ENCODE measurements at regions not wholly inside any gene's neighbourhood (a gene's known extent, or its start where the extent isn't known, plus 50 kb on each side); places are given as distances from the start of the nearest gene placed in this dataset.
"Not testable (repeated sequence)": the region's sequence is repeated elsewhere in the genome, so short reads cannot be mapped to it uniquely, and the experiment has no call there.

DNA sequence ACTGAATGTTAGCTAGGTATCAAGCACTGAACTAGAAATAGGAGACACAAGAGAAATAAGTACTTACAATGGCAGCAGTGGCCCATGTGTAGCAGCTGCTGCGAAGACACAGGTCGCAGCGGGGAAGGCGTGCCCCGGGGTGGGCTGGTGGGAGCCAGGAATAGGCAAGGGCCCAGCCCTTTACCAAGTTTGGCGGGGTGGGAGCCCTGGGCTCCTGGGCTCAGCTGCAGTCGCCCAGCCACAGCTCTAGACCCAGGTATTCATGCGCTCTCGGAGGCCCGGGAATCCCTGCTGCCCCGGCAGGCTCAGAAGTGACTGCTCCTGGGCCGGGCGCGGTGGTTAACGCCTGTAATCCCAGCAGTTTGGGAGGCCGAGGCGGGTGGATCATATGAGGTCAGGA is 1287.3 kb downstream of the CNTNAP5 start:
- H3K4me3 ChIP-seq (ENCODE audit: low read length), result no peak overlapping the region
- no peak for DNase-seq (ENCODE audit: low read depth, low spot score)

DNA sequence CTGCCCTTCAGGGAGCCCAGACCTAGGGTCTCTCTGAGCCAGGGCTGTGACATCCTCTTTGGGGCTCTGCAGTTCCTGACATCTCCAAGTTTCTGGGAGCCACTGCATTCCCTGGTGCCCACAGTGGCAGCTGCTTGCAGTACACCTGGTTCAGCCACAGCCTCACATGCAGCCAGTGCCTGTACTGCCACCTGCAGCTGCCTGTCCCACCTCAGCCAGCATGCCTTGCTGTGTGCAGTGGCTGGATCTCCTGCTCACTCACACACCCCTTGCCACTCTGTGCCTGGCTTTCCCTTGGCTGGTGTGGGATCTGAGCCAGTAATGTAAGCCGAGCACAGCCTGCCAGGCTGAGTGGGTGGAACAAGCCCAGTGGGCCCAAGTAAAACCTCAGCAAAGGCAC is 1288.7 kb downstream of the CNTNAP5 start:
- DNase-seq (ENCODE audit: low read depth, low spot score), result no peak
- no peak overlapping the region for H3K4me3 ChIP-seq (ENCODE audit: low read length)

DNA sequence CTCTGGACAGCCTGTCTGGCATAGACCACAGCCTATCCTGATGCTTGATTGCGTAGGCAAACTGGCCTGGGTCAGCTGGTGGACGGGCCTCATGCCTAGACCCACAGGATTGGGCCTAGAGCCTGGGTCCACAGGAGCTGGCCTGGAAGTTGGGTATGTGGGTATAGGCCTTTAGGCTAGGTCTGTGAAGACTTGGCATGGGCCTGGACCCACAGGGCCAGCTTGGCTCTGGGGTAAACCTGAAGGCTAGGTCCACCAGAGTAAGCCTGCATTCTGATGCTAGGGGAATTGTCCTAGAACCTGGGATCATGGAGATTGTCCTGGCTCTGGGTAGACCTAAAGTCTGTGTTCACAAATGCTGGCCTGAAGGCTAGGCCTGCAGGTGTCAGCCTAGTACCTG is 1293.7 kb downstream of the CNTNAP5 start:
- no peak overlapping the region for H3K4me3 ChIP-seq (ENCODE audit: low read length)
- no peak for DNase-seq (ENCODE audit: low read depth, low spot score)

DNA sequence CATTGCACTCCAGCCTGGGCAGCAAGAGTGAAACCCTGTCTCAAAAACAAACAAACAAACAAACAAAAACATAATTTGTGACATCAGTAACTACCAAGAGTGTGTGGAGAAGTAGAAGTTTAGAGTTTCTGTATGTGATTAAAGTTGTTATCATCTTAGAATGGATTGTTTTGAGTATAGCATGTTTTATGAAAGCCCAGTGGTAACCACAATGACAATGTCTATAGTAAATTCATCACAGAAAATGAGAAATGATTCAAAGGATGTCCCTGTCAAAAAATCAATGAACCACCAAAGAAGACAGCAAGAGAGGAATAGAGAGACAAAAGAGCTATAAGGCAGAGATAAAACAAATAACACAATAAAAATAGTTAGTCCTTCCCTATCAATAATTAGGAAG is 1299.2 kb downstream of the CNTNAP5 start:
- no peak for DNase-seq (ENCODE audit: low read depth, low spot score)
- no peak overlapping the region for H3K4me3 ChIP-seq (ENCODE audit: low read length)

DNA sequence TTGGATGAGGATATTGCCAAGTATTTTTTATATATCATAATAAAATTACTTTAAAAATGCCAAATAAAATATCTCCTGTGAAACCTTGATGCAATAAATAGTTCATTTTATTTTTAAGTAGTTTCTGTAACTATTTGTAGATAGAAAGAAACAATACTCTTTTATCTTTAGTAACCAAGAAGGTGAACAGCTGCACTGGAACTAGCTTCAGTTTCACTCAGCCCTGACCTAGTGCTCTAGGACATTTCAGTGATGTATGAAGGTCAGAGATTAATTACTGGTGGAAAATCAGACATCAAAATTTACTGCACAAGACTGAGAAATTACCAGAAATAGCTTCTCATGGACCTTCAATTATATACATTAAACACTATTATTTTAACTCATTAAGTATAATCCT is 1305.0 kb downstream of the CNTNAP5 start:
- DNase-seq (ENCODE audit: low read depth, low spot score), result no peak
- no peak overlapping the region for H3K4me3 ChIP-seq (ENCODE audit: low read length)

DNA sequence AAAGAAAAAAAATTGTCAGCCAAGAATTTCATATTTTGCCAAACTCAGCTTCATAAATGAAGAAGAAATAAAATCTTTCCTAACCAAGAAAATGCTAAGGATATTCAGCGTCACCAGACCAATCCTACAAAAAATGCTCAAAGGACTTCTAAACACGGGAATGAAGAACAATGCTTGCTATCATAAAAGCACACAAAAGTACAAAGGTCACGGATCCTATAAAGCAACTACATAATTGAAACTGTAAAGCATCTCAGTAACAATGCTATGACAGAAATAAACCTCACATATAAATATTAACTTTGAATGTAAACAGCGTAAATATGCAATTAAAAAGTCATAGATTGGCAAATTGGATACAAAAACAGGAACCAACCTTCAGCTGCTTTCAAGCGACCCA is 1314.6 kb upstream of the GYPC start:
- no peak overlapping the region for H3K4me3 ChIP-seq (ENCODE audit: low read length)
- no peak for DNase-seq (ENCODE audit: low read depth, low spot score)

DNA sequence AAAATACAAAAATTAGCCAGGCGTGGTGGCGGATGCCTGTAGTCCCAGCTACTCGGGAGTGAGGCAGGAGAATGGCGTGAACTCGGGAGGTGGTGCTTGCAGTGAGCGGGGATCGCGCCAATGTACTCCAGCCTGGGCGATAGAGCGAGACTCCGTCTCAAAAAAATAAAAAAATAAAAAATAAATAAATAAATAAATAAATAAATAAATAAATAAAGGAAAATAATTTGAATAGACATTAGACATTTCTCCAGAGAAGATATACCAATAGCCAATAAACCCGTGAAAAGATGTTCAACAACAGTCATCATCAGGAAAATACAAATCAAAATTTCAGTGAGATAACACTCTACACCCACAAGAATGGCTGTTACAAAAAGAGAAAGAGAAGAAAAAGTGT is 1302.4 kb upstream of the GYPC start:
- DNase-seq (ENCODE audit: low read depth, low spot score); H3K4me3 ChIP-seq (ENCODE audit: low read length): not testable (repeated sequence)

DNA sequence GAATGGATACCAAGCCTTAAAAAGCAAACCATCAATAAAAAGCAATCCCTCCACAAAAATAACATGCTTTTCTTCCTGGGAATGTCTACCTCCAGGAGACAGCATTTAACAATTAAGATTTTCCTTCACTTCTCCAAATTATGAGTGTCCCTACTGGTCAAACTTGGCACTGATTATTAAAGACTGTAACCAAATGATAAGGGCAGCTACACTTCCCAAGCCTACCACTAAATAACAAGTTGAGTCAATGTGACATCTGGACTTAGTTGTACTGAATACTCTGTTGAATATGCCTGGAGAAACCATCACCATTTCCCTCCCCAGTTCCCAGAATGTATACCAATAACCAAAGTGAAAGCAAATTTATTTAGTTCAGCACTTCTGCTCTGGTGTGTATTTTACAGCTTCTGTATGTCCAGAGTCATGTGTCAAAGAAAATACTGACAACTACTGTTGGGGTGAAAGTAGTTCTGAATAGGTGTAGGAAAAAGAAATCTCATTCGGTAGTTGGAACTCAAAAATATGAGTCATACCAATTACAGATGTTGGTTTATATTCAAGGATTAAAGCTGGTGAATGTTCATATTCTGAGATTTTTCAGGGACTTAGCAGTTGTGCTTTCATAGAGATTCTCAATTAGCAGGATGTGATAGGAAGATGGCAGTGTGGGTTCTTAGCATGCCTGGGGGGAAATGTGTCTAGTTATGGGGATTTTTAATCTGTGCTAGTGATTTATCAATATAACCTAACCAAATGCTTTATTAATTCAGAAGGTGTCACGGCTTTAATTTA is 1291.6 kb upstream of the GYPC start:
- DNase-seq (ENCODE audit: low read depth, low spot score), result no peak
- H3K4me3 ChIP-seq (ENCODE audit: low read length), result no peak overlapping the region

DNA sequence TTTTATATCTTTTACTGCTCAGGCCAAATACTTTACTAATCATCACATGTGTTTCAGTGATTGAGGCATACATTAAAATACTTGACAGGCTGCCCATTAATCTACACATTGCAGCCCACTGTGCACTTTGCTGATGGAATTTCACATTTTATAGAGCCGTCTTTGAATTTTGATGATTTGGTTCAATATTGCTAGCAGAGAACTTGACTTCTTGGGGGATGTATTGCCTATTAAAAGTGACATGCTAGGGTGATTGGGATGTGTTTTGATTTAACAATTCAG is 1291.0 kb upstream of the GYPC start:
- no peak for DNase-seq (ENCODE audit: low read depth, low spot score)
- H3K4me3 ChIP-seq (ENCODE audit: low read length), result no peak overlapping the region

DNA sequence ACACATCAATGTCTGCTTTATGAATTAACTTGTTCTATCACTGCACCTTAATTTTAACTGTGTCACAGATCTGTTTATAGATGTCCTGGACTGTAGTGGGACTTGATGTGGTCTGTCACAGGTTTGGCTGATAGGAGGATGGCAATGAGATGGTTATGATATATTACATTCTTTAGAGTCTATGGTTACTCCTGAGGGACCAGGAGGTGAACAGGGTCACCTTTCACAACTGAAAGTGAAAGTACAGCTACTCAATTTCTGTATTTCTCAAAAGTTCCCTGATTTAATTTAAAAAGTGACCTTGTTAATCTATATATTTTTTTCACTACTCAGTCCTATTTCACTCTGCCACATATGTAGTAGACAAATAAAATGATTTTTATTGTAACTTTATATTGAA is 1284.1 kb upstream of the GYPC start:
- H3K4me3 ChIP-seq (ENCODE audit: low read length), result no peak overlapping the region
- DNase-seq (ENCODE audit: low read depth, low spot score), result no peak

DNA sequence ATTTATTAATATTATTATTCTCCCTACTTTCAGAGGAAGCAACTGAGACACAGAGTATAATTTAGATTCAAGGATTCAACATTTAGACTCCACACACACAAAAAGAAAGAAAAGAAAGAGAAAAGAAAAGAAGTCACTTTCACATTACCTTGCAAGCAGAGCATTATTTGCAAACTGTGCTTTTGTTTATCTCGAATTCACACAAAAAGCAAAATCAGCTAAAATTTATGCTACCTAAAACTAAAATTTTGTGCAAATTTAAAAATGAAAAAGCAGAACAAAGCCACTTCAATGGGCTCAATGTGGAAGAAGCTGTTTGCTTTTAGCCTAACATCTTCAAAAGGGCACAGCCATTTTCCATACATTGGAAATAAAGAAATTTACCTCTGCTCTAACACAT is 1282.7 kb upstream of the GYPC start:
- H3K4me3 ChIP-seq (ENCODE audit: low read length), result no peak overlapping the region
- no peak for DNase-seq (ENCODE audit: low read depth, low spot score)

DNA sequence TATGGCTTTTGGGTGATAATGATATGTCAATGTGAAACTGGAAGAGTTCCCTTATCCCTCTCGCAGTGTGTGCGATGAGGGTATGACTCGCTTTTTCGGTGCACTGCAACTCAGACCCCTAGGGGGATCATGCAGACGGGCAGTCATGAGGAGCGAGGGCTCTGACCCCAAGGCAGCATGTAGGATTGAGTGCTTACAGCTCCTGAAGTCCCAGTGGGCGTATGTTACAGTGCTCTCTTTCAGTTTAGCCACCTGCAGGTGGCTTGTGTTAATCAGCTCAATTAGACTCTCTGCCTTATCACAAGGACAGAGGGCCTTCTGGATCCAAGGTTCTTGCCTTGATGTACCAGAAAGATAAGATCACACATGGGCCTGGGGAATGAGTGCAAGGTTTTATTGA is 1269.9 kb upstream of the GYPC start:
- no peak overlapping the region for H3K4me3 ChIP-seq (ENCODE audit: low read length)
- DNase-seq (ENCODE audit: low read depth, low spot score), result no peak

DNA sequence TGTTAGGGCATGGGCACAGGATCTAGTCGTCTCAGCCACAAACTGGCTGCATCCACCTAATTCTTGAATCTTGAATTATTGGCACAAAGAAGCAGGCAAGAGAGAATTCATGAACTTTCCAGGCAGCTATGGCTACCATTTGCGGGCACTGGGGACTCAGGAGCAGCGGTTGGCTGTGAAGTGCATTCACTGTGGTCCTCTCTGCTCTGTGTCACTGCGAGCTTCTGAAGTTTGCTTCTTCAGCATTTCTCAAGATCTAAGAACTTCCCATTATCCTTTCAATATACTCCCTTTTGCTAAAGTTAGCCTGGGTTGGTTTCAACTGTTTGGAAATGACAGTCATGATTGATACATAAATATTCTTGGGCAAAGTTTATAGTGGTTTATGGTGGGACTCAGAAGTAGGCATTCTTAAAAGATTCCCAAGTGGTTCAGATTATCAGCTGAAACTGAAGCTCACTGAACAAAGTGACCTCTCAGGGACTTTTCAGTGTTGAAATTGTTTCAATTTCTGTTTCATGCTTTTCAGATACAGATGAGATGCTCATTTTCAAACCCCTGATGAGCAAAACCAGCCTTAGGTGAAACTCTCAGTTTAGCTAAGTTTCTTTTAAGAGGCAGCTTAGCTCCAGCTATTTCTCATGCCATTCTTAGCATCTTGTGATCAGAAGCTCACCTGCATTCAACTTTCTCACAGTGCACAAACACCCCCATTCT is 1258.3 kb upstream of the GYPC start:
- DNase-seq (ENCODE audit: low read depth, low spot score), result no peak
- no peak overlapping the region for H3K4me3 ChIP-seq (ENCODE audit: low read length)

DNA sequence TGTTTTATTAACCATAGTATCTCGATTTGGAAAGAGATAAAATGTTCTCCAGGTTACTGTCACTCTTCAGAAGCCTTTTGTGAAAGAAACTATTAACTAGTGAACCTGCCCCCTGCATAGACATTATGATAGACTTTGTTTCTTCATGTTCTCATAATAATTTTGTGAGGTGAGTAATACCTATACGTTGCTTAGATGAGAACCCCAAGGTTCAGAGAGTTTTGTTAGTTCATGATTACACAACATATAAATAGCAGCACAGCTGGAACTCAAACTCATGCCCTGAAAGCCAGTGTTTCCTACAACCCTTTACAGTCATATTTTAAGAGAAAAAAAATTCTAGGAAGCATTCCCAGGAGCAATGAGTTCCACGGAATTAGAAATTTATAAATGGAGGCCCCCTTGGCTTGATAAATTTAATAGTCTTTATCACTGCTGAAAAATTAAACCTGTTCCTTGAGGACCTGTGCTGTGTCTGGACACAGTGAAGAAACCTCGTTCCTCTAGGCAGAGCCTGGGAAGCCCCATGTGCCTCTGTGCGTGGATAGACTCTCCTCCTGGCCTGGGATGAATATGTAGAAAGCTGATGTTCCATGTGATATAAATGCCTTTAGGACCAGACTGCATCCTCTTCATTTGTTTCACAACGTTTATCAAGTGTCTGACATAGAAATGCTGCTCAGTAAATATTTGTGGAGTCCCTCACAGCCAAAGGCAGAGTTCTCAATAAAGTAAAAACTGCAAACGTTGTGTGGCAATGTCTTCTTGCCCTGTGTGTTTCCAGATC is 1257.0 kb upstream of the GYPC start:
- no peak for DNase-seq (ENCODE audit: low read depth, low spot score)
- H3K4me3 ChIP-seq (ENCODE audit: low read length), result no peak overlapping the region

DNA sequence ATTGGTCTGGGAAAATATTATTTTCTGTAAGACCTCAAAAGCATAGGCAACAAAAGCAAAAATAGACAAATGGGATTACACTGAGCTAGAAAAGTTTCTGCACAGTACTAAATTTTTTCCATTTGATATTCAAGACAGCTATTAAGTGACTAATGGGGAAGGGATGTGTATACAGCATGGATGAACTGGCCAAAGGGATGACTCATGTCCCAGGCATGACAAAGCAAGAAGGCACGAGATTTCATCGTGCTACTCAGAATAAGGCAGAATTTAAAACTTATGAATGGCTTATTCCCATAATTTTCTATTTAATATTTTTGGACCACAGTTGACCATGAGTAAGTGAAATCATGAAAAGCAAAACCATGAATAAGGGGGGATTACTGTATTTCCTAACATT is 1250.1 kb upstream of the GYPC start:
- no peak for DNase-seq (ENCODE audit: low read depth, low spot score)
- H3K4me3 ChIP-seq (ENCODE audit: low read length), result no peak overlapping the region

DNA sequence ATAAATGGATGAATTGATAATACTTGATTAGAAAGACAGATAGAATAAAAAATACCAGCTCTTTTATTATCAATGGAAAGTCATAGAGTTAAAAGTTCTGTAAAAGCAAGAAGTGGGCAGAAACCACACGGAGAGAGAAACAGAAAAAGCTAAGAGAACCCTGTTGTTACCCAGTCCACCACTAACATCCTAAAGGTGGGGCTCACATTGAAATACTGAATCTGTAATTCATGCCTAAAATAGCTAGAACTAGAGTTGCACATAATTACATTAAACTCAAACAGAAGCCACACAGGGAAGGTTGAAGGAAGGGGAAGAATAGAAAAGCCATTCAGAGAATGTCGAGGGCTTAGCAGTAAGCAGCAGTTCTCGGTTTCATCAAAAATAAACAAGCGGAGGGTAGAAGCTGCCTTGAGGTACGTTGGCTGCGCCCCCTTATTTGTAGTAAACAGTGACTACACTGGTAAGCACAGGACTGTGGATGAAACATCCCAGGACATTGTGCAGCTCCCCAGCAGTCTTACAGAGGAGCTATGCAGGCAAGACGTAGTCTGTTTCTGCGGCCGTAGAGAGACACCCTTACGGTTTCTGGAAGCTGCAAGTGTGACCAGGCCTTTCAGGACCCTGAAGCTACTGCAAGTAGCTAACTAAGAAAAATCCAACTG is 1247.0 kb upstream of the GYPC start:
- DNase-seq (ENCODE audit: low read depth, low spot score), result no peak
- no peak overlapping the region for H3K4me3 ChIP-seq (ENCODE audit: low read length)

DNA sequence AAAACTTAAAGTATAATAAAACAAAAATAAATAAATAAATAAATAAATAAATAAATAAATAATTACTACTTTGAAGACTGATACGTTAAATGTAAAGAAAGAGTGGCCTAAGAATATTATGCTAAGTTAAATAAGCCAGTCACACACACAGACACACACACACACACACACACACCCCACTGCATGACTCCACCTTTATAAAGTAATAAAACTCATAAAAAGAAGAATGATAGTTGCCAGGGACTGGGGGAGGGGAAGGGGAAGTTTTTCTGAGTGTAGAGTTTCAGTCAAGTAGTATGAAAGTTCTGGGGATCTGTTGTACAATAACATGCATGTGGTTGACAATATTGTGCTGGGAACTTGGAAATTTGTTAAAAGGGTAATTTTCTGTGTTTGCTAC is 1237.5 kb upstream of the GYPC start:
- no peak overlapping the region for H3K4me3 ChIP-seq (ENCODE audit: low read length)
- DNase-seq (ENCODE audit: low read depth, low spot score), result no peak

DNA sequence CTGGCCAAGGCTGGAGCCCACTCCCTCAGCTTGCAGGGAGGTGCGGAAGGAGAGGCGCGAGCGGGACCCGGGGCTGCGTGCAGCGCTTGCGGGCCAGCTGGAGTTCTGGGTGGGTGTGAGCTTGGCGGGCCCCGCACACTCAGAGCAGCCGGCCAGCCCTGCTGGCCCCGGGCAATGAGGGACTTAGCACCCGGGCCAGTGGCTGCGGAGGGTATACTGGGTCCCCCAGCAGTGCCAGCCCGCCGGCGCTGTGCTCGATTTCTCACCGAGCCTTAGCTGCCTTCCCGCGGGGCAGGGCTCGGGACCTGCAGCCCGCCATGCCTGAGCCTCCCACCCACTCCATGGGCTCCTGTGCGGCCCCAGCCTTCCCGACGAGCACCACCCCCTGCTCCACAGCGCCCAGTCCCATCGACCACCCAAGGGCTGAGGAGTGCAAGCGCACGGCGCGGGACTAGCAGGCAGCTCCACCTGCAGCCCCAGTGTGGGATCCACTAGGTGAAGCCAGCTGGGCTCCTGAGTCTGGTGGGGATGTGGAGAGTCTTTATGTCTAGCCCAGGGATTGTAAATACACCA is 1233.7 kb upstream of the GYPC start:
- DNase-seq (ENCODE audit: low read depth, low spot score); H3K4me3 ChIP-seq (ENCODE audit: low read length): not testable (repeated sequence)

DNA sequence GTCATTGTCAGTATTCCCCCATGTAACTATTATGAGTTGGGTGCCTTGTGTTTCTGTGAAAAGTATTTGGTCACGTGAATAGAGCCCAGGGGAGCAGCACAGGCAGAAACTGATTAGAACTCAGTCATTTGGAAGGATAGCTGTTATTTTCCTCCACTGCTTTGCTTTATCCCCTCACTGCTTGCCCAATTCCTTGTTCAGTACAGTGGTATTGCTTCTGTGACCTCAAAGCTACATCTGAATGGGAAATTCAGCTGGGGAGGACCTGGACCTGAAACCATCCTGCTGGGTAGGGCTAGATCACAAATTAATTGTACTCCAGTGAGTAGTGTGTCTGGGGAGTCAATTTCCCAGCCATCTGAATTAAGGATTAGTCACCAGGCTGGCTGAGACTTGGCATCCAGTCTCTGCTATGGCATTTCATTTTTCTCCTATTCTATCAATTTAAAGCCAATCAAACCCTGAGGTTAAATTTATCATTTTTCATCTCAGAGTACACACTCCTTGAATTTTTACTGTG is 1231.6 kb upstream of the GYPC start:
- no peak overlapping the region for H3K4me3 ChIP-seq (ENCODE audit: low read length)
- no peak for DNase-seq (ENCODE audit: low read depth, low spot score)

All from Jurkat, Clone E6-1 (cell line).